ENCODE measurements at regions not wholly inside any gene's neighbourhood (a gene's known extent, or its start where the extent isn't known, plus 50 kb on each side); places are given as distances from the start of the nearest gene placed in this dataset.
"Not testable (repeated sequence)": the region's sequence is repeated elsewhere in the genome, so short reads cannot be mapped to it uniquely, and the experiment has no call there.

DNA sequence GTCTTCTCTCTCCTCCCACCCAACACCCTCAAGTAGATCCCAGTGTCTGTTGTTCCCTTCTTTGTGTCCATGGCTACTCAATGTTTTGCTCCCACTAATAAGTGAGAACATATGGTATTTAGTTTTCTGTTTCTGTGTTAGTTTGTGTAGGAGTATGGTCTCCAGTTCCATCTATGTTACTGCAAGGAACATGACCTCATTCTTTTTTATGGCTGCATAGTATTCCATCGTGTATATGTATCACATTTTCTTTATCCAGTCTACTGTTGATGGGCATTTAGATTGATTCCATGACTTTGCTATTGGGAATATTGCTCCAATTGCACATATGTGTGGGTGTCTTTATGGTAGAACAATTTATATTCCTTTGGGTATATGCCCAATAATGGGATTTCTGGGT, 51.4 kb upstream of the SLC1A3 start:
- TF ChIP-seq, protein P1, sequence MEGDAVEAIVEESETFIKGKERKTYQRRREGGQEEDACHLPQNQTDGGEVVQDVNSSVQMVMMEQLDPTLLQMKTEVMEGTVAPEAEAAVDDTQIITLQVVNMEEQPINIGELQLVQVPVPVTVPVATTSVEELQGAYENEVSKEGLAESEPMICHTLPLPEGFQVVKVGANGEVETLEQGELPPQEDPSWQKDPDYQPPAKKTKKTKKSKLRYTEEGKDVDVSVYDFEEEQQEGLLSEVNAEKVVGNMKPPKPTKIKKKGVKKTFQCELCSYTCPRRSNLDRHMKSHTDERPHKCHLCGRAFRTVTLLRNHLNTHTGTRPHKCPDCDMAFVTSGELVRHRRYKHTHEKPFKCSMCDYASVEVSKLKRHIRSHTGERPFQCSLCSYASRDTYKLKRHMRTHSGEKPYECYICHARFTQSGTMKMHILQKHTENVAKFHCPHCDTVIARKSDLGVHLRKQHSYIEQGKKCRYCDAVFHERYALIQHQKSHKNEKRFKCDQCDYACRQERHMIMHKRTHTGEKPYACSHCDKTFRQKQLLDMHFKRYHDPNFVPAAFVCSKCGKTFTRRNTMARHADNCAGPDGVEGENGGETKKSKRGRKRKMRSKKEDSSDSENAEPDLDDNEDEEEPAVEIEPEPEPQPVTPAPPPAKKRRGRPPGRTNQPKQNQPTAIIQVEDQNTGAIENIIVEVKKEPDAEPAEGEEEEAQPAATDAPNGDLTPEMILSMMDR (IDR thresholded peaks at IDR 0.05) = not testable (repeated sequence)
- TF ChIP-seq POLR2A (IDR thresholded peaks at IDR 0.05) = not testable (repeated sequence)

Measured in uterus (tissue), 2 donors.